ENCODE measurements at regions not wholly inside any gene's neighbourhood (a gene's known extent, or its start where the extent isn't known, plus 50 kb on each side); places are given as distances from the start of the nearest gene placed in this dataset.

DNA sequence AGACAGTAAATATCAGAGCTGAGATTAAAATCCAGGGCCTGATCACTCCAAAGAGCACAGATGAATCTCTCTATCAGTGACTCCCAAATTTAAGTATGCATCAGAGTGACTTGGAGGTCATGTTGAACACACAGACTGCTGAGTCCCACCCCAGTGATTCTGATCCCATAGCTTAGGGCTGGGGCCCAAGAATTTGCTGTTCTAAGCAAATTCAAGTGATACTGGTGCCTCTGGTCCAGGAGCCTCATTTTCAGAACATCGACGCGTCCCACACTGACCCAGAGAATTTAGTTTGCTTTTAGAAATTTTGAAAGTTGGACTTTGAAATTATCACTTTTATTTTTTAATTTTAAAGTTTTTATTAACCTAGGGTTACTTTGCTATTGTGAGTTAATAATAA, 72.7 kb upstream of the NETO1 start:
- DNase-seq (ENCODE audit: low spot score in 2 of 2, unreplicated experiment in 2 of 2), result no peak
- Mint-ChIP-seq H3K9me3 (no peaks in the 10 kb centered on the region), H3K36me3 (no peaks in the 10 kb centered on the region), H3K4me1 (no peaks in the 10 kb centered on the region), H3K27me3 (ENCODE audit: low read depth) (peaks cover 9% of the 10 kb centered on the region), H3K27ac (no peak overlapping the region), H3K4me3 (no peak overlapping the region)
- TF ChIP-seq, protein P1, sequence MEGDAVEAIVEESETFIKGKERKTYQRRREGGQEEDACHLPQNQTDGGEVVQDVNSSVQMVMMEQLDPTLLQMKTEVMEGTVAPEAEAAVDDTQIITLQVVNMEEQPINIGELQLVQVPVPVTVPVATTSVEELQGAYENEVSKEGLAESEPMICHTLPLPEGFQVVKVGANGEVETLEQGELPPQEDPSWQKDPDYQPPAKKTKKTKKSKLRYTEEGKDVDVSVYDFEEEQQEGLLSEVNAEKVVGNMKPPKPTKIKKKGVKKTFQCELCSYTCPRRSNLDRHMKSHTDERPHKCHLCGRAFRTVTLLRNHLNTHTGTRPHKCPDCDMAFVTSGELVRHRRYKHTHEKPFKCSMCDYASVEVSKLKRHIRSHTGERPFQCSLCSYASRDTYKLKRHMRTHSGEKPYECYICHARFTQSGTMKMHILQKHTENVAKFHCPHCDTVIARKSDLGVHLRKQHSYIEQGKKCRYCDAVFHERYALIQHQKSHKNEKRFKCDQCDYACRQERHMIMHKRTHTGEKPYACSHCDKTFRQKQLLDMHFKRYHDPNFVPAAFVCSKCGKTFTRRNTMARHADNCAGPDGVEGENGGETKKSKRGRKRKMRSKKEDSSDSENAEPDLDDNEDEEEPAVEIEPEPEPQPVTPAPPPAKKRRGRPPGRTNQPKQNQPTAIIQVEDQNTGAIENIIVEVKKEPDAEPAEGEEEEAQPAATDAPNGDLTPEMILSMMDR (IDR thresholded peaks at IDR 0.05; ENCODE audit: unreplicated experiment), result no peak

DNA sequence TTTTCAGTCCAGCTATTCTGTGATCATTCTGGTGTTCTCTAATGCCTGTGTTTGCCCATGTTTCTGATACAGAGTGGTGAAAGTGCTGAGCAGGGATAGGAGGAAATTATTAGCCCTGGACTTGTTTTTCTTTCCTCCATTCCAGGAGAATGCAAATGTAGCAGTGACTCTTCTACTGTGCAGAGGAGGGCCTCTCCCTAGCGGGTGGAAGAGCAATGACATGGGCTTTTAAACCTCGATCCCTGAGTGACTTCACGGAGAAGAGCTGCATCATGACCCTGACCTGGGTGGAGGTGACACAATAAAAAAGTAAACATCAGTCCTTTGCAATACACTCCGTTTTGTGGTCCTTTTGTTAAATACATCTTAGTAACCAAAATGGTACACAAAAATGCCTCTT, 68.0 kb upstream of the NETO1 start:
- no peak for DNase-seq (ENCODE audit: low spot score in 2 of 2, unreplicated experiment in 2 of 2)
- Mint-ChIP-seq H3K36me3 (no peaks in the 10 kb centered on the region), H3K27ac (no peak overlapping the region), H3K4me3 (no peak overlapping the region), H3K27me3 (ENCODE audit: low read depth) (peaks cover 7% of the 10 kb centered on the region), H3K9me3 (no peaks in the 10 kb centered on the region), H3K4me1 (no peaks in the 10 kb centered on the region)
- TF ChIP-seq, protein P1 (IDR thresholded peaks at IDR 0.05; ENCODE audit: unreplicated experiment), result no peak

GRCh38 chr18:72922895-72923294, 55.1 kb upstream of the NETO1 start:
- Mint-ChIP-seq H3K36me3 (no peaks in the 10 kb centered on the region), H3K4me1 (no peaks in the 10 kb centered on the region), H3K27ac (no peak overlapping the region), H3K9me3 (peaks cover 45% of the 10 kb centered on the region), H3K4me3 (no peak overlapping the region), H3K27me3 (ENCODE audit: low read depth) (no peaks in the 10 kb centered on the region)
- DNase-seq (ENCODE audit: low spot score in 2 of 2, unreplicated experiment in 2 of 2), result no peak
- TF ChIP-seq, protein P1 (IDR thresholded peaks at IDR 0.05; ENCODE audit: unreplicated experiment), result no peak
